ENCODE measurements at regions not wholly inside any gene's neighbourhood (a gene's known extent, or its start where the extent isn't known, plus 50 kb on each side); places are given as distances from the start of the nearest gene placed in this dataset.

GRCh38 chr2:200743042-200743676 lies 68.6 kb upstream of the BZW1 start:
- H3K36me3 ChIP-seq (replicated peaks; ENCODE audit: insufficient read depth, low read depth): no peaks in the 10 kb centered on the region
- H3K27ac ChIP-seq: peak overlapping the region; percentile 95
- H3K9me3 ChIP-seq (ENCODE audit: low read depth): no peaks in the 10 kb centered on the region
- H3K27me3 ChIP-seq: no peaks in the 10 kb centered on the region
- no peaks in the 10 kb centered on the region for H3K9me2 ChIP-seq (replicated peaks; ENCODE audit: insufficient read depth)
- H3K79me2 ChIP-seq: no peaks in the 10 kb centered on the region
- no peak overlapping the region for H3K4me3 ChIP-seq
- WGBS (ENCODE audit: low lambda C conversion rate, missing lambda C conversion rate): 92% methylated on average over 10 of the region's 10 CpGs
- no peak overlapping the region for H2AFZ ChIP-seq
- H3K4me1 ChIP-seq (ENCODE audit: insufficient read depth): peaks cover 37% of the 10 kb centered on the region
- DNase-seq (ENCODE audit: low spot score): no peak
- no peak for TF ChIP-seq CTCF (IDR thresholded peaks at IDR 0.05; ENCODE audit: poor library complexity)
- TF ChIP-seq EZH2 (IDR thresholded peaks at IDR 0.05; ENCODE audit: borderline replicate concordance): no peak
- no peak for TF ChIP-seq EZH2phosphoT487 (IDR thresholded peaks at IDR 0.05; ENCODE audit: low read depth, severe bottlenecking, unreplicated experiment)
- H3K4me2 ChIP-seq: no peak overlapping the region
- H4K20me1 ChIP-seq (ENCODE audit: insufficient read depth, poor library complexity, severe bottlenecking): no peaks in the 10 kb centered on the region

GRCh38 chr2:200744201-200744602 lies 67.5 kb upstream of the BZW1 start:
- WGBS (ENCODE audit: low lambda C conversion rate, missing lambda C conversion rate): 84% methylated on average over 6 of the region's 6 CpGs
- no peak for DNase-seq (ENCODE audit: low spot score)
- no peak overlapping the region for H3K4me2 ChIP-seq
- no peaks in the 10 kb centered on the region for H3K36me3 ChIP-seq (replicated peaks; ENCODE audit: insufficient read depth, low read depth)
- no peak for TF ChIP-seq EZH2 (IDR thresholded peaks at IDR 0.05; ENCODE audit: borderline replicate concordance)
- TF ChIP-seq EZH2phosphoT487 (IDR thresholded peaks at IDR 0.05; ENCODE audit: low read depth, severe bottlenecking, unreplicated experiment): no peak
- TF ChIP-seq CTCF (IDR thresholded peaks at IDR 0.05; ENCODE audit: poor library complexity): no peak
- H3K9me2 ChIP-seq (replicated peaks; ENCODE audit: insufficient read depth): no peaks in the 10 kb centered on the region
- H4K20me1 ChIP-seq (ENCODE audit: insufficient read depth, poor library complexity, severe bottlenecking): no peaks in the 10 kb centered on the region
- H3K4me1 ChIP-seq (ENCODE audit: insufficient read depth): peaks cover 43% of the 10 kb centered on the region
- H3K4me3 ChIP-seq: no peak overlapping the region
- H3K27me3 ChIP-seq: no peaks in the 10 kb centered on the region
- H3K9me3 ChIP-seq (ENCODE audit: low read depth): no peaks in the 10 kb centered on the region
- no peaks in the 10 kb centered on the region for H3K79me2 ChIP-seq
- H3K27ac ChIP-seq: no peak overlapping the region
- no peak overlapping the region for H2AFZ ChIP-seq

GRCh38 chr2:200746301-200746700 lies 65.4 kb upstream of the BZW1 start:
- TF ChIP-seq EZH2 (IDR thresholded peaks at IDR 0.05; ENCODE audit: borderline replicate concordance): no peak
- TF ChIP-seq EZH2phosphoT487 (IDR thresholded peaks at IDR 0.05; ENCODE audit: low read depth, severe bottlenecking, unreplicated experiment): no peak
- no peak for TF ChIP-seq CTCF (IDR thresholded peaks at IDR 0.05; ENCODE audit: poor library complexity)
- H3K27me3 ChIP-seq: no peaks in the 10 kb centered on the region
- H3K79me2 ChIP-seq: no peaks in the 10 kb centered on the region
- H3K36me3 ChIP-seq (replicated peaks; ENCODE audit: insufficient read depth, low read depth): no peaks in the 10 kb centered on the region
- no peak overlapping the region for H3K4me2 ChIP-seq
- H3K4me1 ChIP-seq (ENCODE audit: insufficient read depth): peaks cover 38% of the 10 kb centered on the region
- DNase-seq (ENCODE audit: low spot score): no peak
- H3K9me2 ChIP-seq (replicated peaks; ENCODE audit: insufficient read depth): no peaks in the 10 kb centered on the region
- H3K27ac ChIP-seq: peak overlapping the region; percentile 76
- 84% methylated on average over 7 of the region's 7 CpGs for WGBS (ENCODE audit: low lambda C conversion rate, missing lambda C conversion rate)
- H3K9me3 ChIP-seq (ENCODE audit: low read depth): no peaks in the 10 kb centered on the region
- H4K20me1 ChIP-seq (ENCODE audit: insufficient read depth, poor library complexity, severe bottlenecking): no peaks in the 10 kb centered on the region
- no peak overlapping the region for H2AFZ ChIP-seq
- no peak overlapping the region for H3K4me3 ChIP-seq

All from hepatocyte (in vitro differentiated cells).